ENCODE measurements at regions not wholly inside any gene's neighbourhood (a gene's known extent, or its start where the extent isn't known, plus 50 kb on each side); places are given as distances from the start of the nearest gene placed in this dataset.

- Histone ChIP-seq H3K9me1 (ENCODE audit: insufficient read depth, low read length) (no peaks in the 10 kb centered on the region), H2BK5ac (ENCODE audit: low read depth, low read length, poor library complexity, severe bottlenecking) (no peak overlapping the region), H4K20me1 (ENCODE audit: insufficient read depth, low read length) (no peaks in the 10 kb centered on the region), H3K14ac (replicated peaks; ENCODE audit: low read depth, low read length) (no peak overlapping the region), H3K4me2 (ENCODE audit: low read depth, low read length) (no peak overlapping the region), H3K27ac (ENCODE audit: insufficient read depth, low read length) (no peak overlapping the region), H3K23ac (ENCODE audit: low read depth, low read length) (no peak overlapping the region), H2AK5ac (ENCODE audit: low read depth, low read length) (no peak overlapping the region), H3K36me3 (ENCODE audit: control insufficient read depth, insufficient read depth, low read length) (no peaks in the 10 kb centered on the region), H3K56ac (ENCODE audit: extremely low read depth, insufficient read depth, low read length) (no peak overlapping the region), H3K4ac (ENCODE audit: low read depth, low read length) (no peak overlapping the region), H3K4me3 (ENCODE audit: insufficient read depth, low read depth, low read length) (no peak overlapping the region), H2AFZ (replicated peaks; ENCODE audit: low read length, poor library complexity) (no peak overlapping the region), H3K27me3 (ENCODE audit: control insufficient read depth, insufficient read depth, low read length) (no peaks in the 10 kb centered on the region), H3K9ac (ENCODE audit: low read depth, low read length) (no peak overlapping the region), H2BK120ac (ENCODE audit: low read depth, low read length) (no peak overlapping the region), H4K5ac (ENCODE audit: low read depth, low read length) (no peak overlapping the region), H3K4me1 (ENCODE audit: control insufficient read depth, insufficient read depth, low read length) (no peaks in the 10 kb centered on the region), H2AK9ac (replicated peaks; ENCODE audit: low read depth, low read length, poor library complexity) (no peak overlapping the region), H4K8ac (ENCODE audit: low read depth in 2 of 2, low read length in 2 of 2) (no peak overlapping the region), H2BK20ac (ENCODE audit: low read depth, low read length) (no peak overlapping the region), H3K18ac (ENCODE audit: low read depth, low read length) (no peak overlapping the region), H3K79me1 (ENCODE audit: low read depth in 1 of 2, low read length in 2 of 2) (no peaks in the 10 kb centered on the region), H4K91ac (ENCODE audit: insufficient read depth, low read depth, low read length) (no peak overlapping the region), H3K9me3 (ENCODE audit: control insufficient read depth, insufficient read depth, low read length) (no peaks in the 10 kb centered on the region), H2BK15ac (ENCODE audit: low read depth, low read length) (no peak overlapping the region)
- no peak for DNase-seq
- dilution Hi-C loops (cut with HindIII; ENCODE audit: low sequenced_read_pairs, unreplicated experiment) (no loop called here), intact Hi-C loops (cut with micrococcal nuclease) (no loop called here), in situ Hi-C loops (cut with MboI; ENCODE audit: low sequenced_read_pairs) (no loop called here)
- ChIA-PET POLR2A (ENCODE audit: unreplicated experiment) (no interaction called here), CTCF (no interaction called here)
- TF ChIP-seq BHLHE40 (IDR thresholded peaks at IDR 0.05; ENCODE audit: low read depth, low read length) (no peak), NFE2L2 (IDR thresholded peaks at IDR 0.05; ENCODE audit: low read depth, low read length) (no peak), CHD1 (IDR thresholded peaks at IDR 0.05; ENCODE audit: low read depth, low read length) (no peak), MXI1 (IDR thresholded peaks at IDR 0.05; ENCODE audit: borderline replicate concordance, low read depth, low read length) (no peak), ELK1 (IDR thresholded peaks at IDR 0.05; ENCODE audit: borderline replicate concordance, low read depth, low read length) (no peak), CEBPB (IDR thresholded peaks at IDR 0.05; ENCODE audit: low read depth, low read length) (no peak), POLR2A (IDR thresholded peaks at IDR 0.05; ENCODE audit: low read depth, low read length) (no peak), RCOR1 (IDR thresholded peaks at IDR 0.05; ENCODE audit: insufficient replicate concordance, low read length) (no peak), MAFK (IDR thresholded peaks at IDR 0.05; ENCODE audit: low read depth, low read length) (no peak)
- TF ChIP-seq, protein P1, sequence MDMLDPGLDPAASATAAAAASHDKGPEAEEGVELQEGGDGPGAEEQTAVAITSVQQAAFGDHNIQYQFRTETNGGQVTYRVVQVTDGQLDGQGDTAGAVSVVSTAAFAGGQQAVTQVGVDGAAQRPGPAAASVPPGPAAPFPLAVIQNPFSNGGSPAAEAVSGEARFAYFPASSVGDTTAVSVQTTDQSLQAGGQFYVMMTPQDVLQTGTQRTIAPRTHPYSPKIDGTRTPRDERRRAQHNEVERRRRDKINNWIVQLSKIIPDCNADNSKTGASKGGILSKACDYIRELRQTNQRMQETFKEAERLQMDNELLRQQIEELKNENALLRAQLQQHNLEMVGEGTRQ (IDR thresholded peaks at IDR 0.05; ENCODE audit: low read depth, low read length) = no peak
- BruUV-seq (replicated peaks) = no TSS peak
- ATAC-seq (ENCODE audit: low read depth) = no peak
- no CpG with 5 or more reads among the region's 4 CpGs for WGBS, 2 experiments (ENCODE audit: extremely low coverage in 2 of 2, insufficient read length in 1 of 2)
These were observed 569.6 kb downstream of the NTRK3 start for GRCh38 chr15:87686841-87687522.
